ENCODE measurements at regions not wholly inside any gene's neighbourhood (a gene's known extent, or its start where the extent isn't known, plus 50 kb on each side); places are given as distances from the start of the nearest gene placed in this dataset.

DNA sequence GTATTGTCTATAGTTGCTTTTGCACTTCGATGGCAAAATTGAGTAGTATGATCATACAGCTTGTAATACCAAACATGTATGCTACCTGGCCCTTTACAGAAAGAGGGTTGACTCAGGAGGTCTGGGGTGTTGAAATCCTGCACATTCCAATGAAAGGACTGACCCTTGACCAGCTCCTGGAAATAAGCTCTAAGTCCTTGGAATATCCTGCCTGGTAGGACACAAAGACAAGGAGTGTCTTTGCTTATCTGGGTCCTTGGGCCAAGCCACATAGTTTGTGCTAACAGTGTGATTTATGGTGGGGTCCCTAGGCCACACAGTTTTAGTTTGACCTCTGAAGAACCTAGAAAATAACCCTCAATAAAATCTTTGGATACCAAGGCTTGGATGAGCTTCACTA, 89.3 kb upstream of the FTMT start:
- Histone ChIP-seq H3K4me1 (ENCODE audit: control insufficient read depth, low read length) (no peaks in the 10 kb centered on the region), H3K9me3 (ENCODE audit: control insufficient read depth, insufficient read depth, low read length) (no peaks in the 10 kb centered on the region), H3K4me2 (ENCODE audit: low read length) (no peak overlapping the region), H3K27ac (ENCODE audit: low read depth, low read length) (no peak overlapping the region), H4K20me1 (ENCODE audit: control insufficient read depth, insufficient read depth, low read depth, low read length) (no peaks in the 10 kb centered on the region), H3K36me3 (ENCODE audit: control insufficient read depth, low read length) (no peaks in the 10 kb centered on the region), H3K27me3 (ENCODE audit: control insufficient read depth, low read length) (no peaks in the 10 kb centered on the region), H3F3A (ENCODE audit: control insufficient read depth, insufficient read depth) (no peaks in the 10 kb centered on the region), H3K79me2 (ENCODE audit: control insufficient read depth, low read length) (no peaks in the 10 kb centered on the region), H3K4me3 (ENCODE audit: low read length) (no peak overlapping the region), H3K9me2 (replicated peaks; ENCODE audit: control insufficient read depth, low read length) (no peaks in the 10 kb centered on the region)
- TF ChIP-seq EZH2phosphoT487 (IDR thresholded peaks at IDR 0.05; ENCODE audit: borderline replicate concordance, low read length) = no peak
- TF ChIP-seq, protein P1, sequence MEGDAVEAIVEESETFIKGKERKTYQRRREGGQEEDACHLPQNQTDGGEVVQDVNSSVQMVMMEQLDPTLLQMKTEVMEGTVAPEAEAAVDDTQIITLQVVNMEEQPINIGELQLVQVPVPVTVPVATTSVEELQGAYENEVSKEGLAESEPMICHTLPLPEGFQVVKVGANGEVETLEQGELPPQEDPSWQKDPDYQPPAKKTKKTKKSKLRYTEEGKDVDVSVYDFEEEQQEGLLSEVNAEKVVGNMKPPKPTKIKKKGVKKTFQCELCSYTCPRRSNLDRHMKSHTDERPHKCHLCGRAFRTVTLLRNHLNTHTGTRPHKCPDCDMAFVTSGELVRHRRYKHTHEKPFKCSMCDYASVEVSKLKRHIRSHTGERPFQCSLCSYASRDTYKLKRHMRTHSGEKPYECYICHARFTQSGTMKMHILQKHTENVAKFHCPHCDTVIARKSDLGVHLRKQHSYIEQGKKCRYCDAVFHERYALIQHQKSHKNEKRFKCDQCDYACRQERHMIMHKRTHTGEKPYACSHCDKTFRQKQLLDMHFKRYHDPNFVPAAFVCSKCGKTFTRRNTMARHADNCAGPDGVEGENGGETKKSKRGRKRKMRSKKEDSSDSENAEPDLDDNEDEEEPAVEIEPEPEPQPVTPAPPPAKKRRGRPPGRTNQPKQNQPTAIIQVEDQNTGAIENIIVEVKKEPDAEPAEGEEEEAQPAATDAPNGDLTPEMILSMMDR (IDR thresholded peaks at IDR 0.05; ENCODE audit: low read depth, low read length, poor library complexity, severe bottlenecking) = no peak

DNA sequence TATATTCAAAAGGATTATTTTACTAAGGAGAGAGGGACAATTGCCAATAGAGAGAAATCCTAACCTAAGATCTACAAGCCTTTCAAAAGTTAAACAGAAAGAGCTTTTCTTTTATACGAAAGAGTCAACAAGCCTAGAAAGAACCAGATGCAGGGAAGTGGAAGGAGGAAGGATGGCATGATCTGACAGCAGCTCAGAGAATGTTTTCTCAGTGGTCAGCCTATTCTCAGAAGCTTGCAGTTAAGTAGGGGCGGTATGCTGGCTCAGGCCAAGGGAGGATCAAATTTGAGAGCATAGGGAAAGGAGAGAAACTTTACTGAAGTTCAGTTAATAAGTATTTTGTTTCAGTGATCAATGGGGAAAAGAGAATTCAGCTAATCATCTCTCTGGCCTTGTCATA, 88.0 kb upstream of the FTMT start:
- H3K36me3 ChIP-seq (ENCODE audit: control insufficient read depth, low read length) = no peaks in the 10 kb centered on the region
- no peak overlapping the region for H3K27ac ChIP-seq (ENCODE audit: low read depth, low read length)
- H3K4me3 ChIP-seq (ENCODE audit: low read length) = no peak overlapping the region
- H3K9me2 ChIP-seq (replicated peaks; ENCODE audit: control insufficient read depth, low read length) = no peaks in the 10 kb centered on the region
- H3K9me3 ChIP-seq (ENCODE audit: control insufficient read depth, insufficient read depth, low read length) = no peaks in the 10 kb centered on the region
- H3K4me2 ChIP-seq (ENCODE audit: low read length) = no peak overlapping the region
- no peaks in the 10 kb centered on the region for H3K27me3 ChIP-seq (ENCODE audit: control insufficient read depth, low read length)
- H3F3A ChIP-seq (ENCODE audit: control insufficient read depth, insufficient read depth) = no peaks in the 10 kb centered on the region
- no peak for TF ChIP-seq EZH2phosphoT487 (IDR thresholded peaks at IDR 0.05; ENCODE audit: borderline replicate concordance, low read length)
- no peaks in the 10 kb centered on the region for H4K20me1 ChIP-seq (ENCODE audit: control insufficient read depth, insufficient read depth, low read depth, low read length)
- no peaks in the 10 kb centered on the region for H3K4me1 ChIP-seq (ENCODE audit: control insufficient read depth, low read length)
- no peaks in the 10 kb centered on the region for H3K79me2 ChIP-seq (ENCODE audit: control insufficient read depth, low read length)

DNA sequence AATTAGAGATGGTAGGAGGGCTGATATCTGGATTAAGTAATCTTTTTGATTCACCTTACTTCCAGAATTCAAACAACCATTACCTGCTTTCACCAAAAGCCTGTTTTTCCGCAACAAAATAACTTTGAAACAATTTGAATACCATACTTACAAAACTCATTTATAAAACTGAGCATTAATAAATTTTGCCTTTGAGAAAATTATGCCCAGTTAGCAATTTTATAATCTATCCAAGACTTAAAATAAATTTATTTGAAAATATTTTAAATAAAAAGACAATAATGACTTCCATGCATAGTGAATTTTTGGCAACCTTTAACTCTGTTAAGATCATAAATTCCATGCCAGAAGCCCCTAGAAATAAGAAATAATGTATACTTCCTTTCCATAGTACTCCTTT, 71.3 kb upstream of the FTMT start:
- no peaks in the 10 kb centered on the region for H3K27me3 ChIP-seq (ENCODE audit: control insufficient read depth, low read length)
- no peaks in the 10 kb centered on the region for H3F3A ChIP-seq (ENCODE audit: control insufficient read depth, insufficient read depth)
- TF ChIP-seq, protein P1 (IDR thresholded peaks at IDR 0.05; ENCODE audit: low read depth, low read length, poor library complexity, severe bottlenecking) = no peak
- TF ChIP-seq EZH2phosphoT487 (IDR thresholded peaks at IDR 0.05; ENCODE audit: borderline replicate concordance, low read length) = no peak
- no peak overlapping the region for H3K27ac ChIP-seq (ENCODE audit: low read depth, low read length)
- no peak overlapping the region for H3K4me3 ChIP-seq (ENCODE audit: low read length)
- H3K4me1 ChIP-seq (ENCODE audit: control insufficient read depth, low read length) = no peaks in the 10 kb centered on the region
- no peaks in the 10 kb centered on the region for H3K36me3 ChIP-seq (ENCODE audit: control insufficient read depth, low read length)
- H4K20me1 ChIP-seq (ENCODE audit: control insufficient read depth, insufficient read depth, low read depth, low read length) = no peaks in the 10 kb centered on the region
- H3K4me2 ChIP-seq (ENCODE audit: low read length) = no peak overlapping the region
- no peaks in the 10 kb centered on the region for H3K79me2 ChIP-seq (ENCODE audit: control insufficient read depth, low read length)
- no peaks in the 10 kb centered on the region for H3K9me3 ChIP-seq (ENCODE audit: control insufficient read depth, insufficient read depth, low read length)
- H3K9me2 ChIP-seq (replicated peaks; ENCODE audit: control insufficient read depth, low read length) = no peaks in the 10 kb centered on the region

DNA sequence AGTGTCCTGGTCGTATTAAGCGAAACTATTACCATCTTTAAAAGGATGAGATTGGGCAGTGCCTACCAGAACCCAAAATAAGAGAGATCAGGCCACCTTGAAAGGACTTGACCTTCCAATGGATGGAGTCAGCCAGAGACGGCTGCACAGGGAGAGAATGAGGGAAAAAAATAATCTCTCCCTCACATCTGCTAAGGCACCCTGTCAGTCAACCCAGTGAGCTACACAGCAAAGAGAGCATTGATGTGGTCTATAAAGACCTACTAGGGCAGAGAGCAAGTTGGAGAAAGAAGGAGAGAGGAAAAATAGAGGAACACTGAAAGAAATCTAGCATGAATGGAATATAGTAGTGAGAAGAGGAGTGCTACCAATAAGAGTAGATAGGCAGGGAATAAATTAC, 68.0 kb upstream of the FTMT start:
- H3K4me1 ChIP-seq (ENCODE audit: control insufficient read depth, low read length) = no peaks in the 10 kb centered on the region
- H3K9me3 ChIP-seq (ENCODE audit: control insufficient read depth, insufficient read depth, low read length) = no peaks in the 10 kb centered on the region
- no peaks in the 10 kb centered on the region for H3F3A ChIP-seq (ENCODE audit: control insufficient read depth, insufficient read depth)
- H3K27me3 ChIP-seq (ENCODE audit: control insufficient read depth, low read length) = no peaks in the 10 kb centered on the region
- no peaks in the 10 kb centered on the region for H3K9me2 ChIP-seq (replicated peaks; ENCODE audit: control insufficient read depth, low read length)
- H3K4me3 ChIP-seq (ENCODE audit: low read length) = no peak overlapping the region
- no peaks in the 10 kb centered on the region for H4K20me1 ChIP-seq (ENCODE audit: control insufficient read depth, insufficient read depth, low read depth, low read length)
- H3K36me3 ChIP-seq (ENCODE audit: control insufficient read depth, low read length) = no peaks in the 10 kb centered on the region
- no peaks in the 10 kb centered on the region for H3K79me2 ChIP-seq (ENCODE audit: control insufficient read depth, low read length)
- no peak overlapping the region for H3K4me2 ChIP-seq (ENCODE audit: low read length)
- no peak for TF ChIP-seq EZH2phosphoT487 (IDR thresholded peaks at IDR 0.05; ENCODE audit: borderline replicate concordance, low read length)
- TF ChIP-seq, protein P1 (IDR thresholded peaks at IDR 0.05; ENCODE audit: low read depth, low read length, poor library complexity, severe bottlenecking) = no peak
- H3K27ac ChIP-seq (ENCODE audit: low read depth, low read length) = no peak overlapping the region
